Keratinocyte (primary cell): ENCODE measurements at regions not wholly inside any gene's neighbourhood (a gene's known extent, or its start where the extent isn't known, plus 50 kb on each side); places are given as distances from the start of the nearest gene placed in this dataset.

Source experiments
- DNase-seq: peaks from one replicate; pipeline ENCODE4 v3.0.0-alpha.2; 2011; ENCODE audit warnings: low read depth, missing footprints, low spot score
- FAIRE-seq: peaks from 2 replicates; lab custom pipeline; 2011; peaks lifted over from hg19 to GRCh38; lab: Jason Lieb, UNC
- H2AFZ ChIP-seq: 2 replicates; pipeline ENCODE4 v1.6.0; 2012; ENCODE audit warnings: low read length, control low read depth, inconsistent platforms; ENCODE audit not compliant: control insufficient read depth
- H3K27ac ChIP-seq: 2 replicates; pipeline ENCODE4 v1.5.1; 2011; ENCODE audit warnings: low read length; ENCODE audit not compliant: control insufficient read depth, insufficient read depth
- H3K27me3 ChIP-seq: 3 replicates; pipeline ENCODE4 v1.6.0; 2011; ENCODE audit warnings: low read length; ENCODE audit not compliant: control insufficient read depth, insufficient read depth; ENCODE audit errors: extremely low read depth
- H3K36me3 ChIP-seq, 2 experiments: 2 replicates in 1 of 2; 3 replicates in 1 of 2; pipeline ENCODE4 v1.5.1; 2011; ENCODE audit warnings: low read length in 2 of 2, mild to moderate bottlenecking in 1 of 2; ENCODE audit not compliant: control insufficient read depth in 2 of 2, insufficient read depth in 2 of 2; ENCODE audit errors: extremely low read depth in 1 of 2
- H3K4me1 ChIP-seq: 3 replicates; pipeline ENCODE4 v1.5.1; 2011; ENCODE audit warnings: low read length; ENCODE audit not compliant: control insufficient read depth, insufficient read depth; ENCODE audit errors: extremely low read depth
- H3K4me2 ChIP-seq: 3 replicates; pipeline ENCODE4 v1.6.0; 2011; ENCODE audit warnings: low read depth, low read length; ENCODE audit not compliant: control insufficient read depth, insufficient read depth; ENCODE audit errors: extremely low read depth
- H3K4me3 ChIP-seq, 3 experiments: fragments of 200-600 bp in 1 of 3; sonication (generic) in 1 of 3; 2 replicates in 2 of 3; 3 replicates in 1 of 3; pipeline ENCODE4 v1.5.1; 2011 to 2016; ENCODE audit warnings: low read length in 3 of 3, mild to moderate bottlenecking in 3 of 3, control low read depth in 2 of 3, inconsistent platforms in 1 of 3, low read depth in 1 of 3, mixed read lengths in 1 of 3, mixed run types in 1 of 3, moderate library complexity in 1 of 3; ENCODE audit not compliant: control insufficient read depth in 2 of 3, insufficient read depth in 2 of 3; ENCODE audit errors: extremely low read depth in 1 of 3
- H3K79me2 ChIP-seq: 2 replicates; pipeline ENCODE4 v1.6.0; 2012; ENCODE audit warnings: low read length; ENCODE audit not compliant: control insufficient read depth, insufficient read depth
- H3K9ac ChIP-seq: 3 replicates; pipeline ENCODE4 v1.6.0; 2011; ENCODE audit warnings: low read length; ENCODE audit not compliant: control insufficient read depth, insufficient read depth; ENCODE audit errors: extremely low read depth
- H3K9me1 ChIP-seq: 3 replicates; pipeline ENCODE4 v1.6.0; 2011; ENCODE audit warnings: low read length; ENCODE audit not compliant: control insufficient read depth, insufficient read depth; ENCODE audit errors: extremely low read depth
- H3K9me3 ChIP-seq: 2 replicates; pipeline ENCODE4 v1.5.1; 2012; ENCODE audit warnings: low read depth, low read length; ENCODE audit not compliant: control insufficient read depth
- H4K20me1 ChIP-seq: 3 replicates; pipeline ENCODE4 v1.6.0; 2011; ENCODE audit warnings: low read length; ENCODE audit not compliant: control insufficient read depth, insufficient read depth; ENCODE audit errors: extremely low read depth
- EZH2 ChIP-seq: IDR thresholded peaks from one replicate; pipeline ENCODE4 v1.6.1; 2012; ENCODE audit warnings: inconsistent platforms, mild to moderate bottlenecking, low read length, moderate library complexity
- dilution Hi-C: fragments of 300-500 bp; cut with MboI; formaldehyde crosslinking; loops from one replicate; pipeline ENCODE4 v1.7.0; 2020; ENCODE audit warnings: low sequenced_read_pairs; ENCODE audit not compliant: extremely low pct_ligation_motif_present
- TF ChIP-seq, protein P1 (sequence below), 3 experiments: IDR thresholded peaks in 1 of 3; conservative IDR thresholded peaks in 1 of 3; optimal IDR thresholded peaks in 1 of 3; 2 replicates in 2 of 3; 3 replicates in 1 of 3; pipeline versions ENCODE3 to v1.5.1; 2011; ENCODE audit warnings: low read length in 3 of 3, mild to moderate bottlenecking in 3 of 3, moderate library complexity in 2 of 3, control low read depth in 1 of 3, inconsistent platforms in 1 of 3; ENCODE audit not compliant: insufficient read depth in 2 of 3; ENCODE audit errors: extremely low read depth in 1 of 3

DNA sequence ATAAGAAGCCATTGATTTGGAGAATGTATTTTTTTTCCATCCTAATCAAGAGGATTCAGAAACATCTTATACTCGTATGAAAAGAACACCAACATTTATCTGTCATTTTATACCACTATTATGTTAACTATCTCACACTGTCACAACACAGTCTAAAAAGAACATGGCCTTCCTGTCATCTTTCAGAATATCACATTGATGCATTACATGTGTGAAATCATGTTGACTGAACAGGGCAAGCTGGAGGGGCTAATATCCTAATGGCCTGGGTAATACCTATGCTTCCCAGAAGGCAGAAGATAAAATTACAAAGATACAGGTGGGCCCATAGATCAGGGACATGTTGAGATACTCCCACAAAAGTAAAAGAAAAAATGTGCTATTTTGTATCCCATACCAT lies 611.7 kb downstream of the STIM2 start:
- Histone ChIP-seq H3K9ac (no peak overlapping the region), H2AFZ (no peak overlapping the region), H3K9me3 (no peaks in the 10 kb centered on the region), H3K4me2 (no peak overlapping the region), H3K4me1 (no peaks in the 10 kb centered on the region), H4K20me1 (no peaks in the 10 kb centered on the region), H3K79me2 (no peaks in the 10 kb centered on the region), H3K27me3 (no peaks in the 10 kb centered on the region), H3K27ac (no peak overlapping the region), H3K4me3 (no peak overlapping the region), H3K36me3 (no peaks in the 10 kb centered on the region), H3K9me1 (no peaks in the 10 kb centered on the region)
- no peak for TF ChIP-seq EZH2
- TF ChIP-seq, protein P1, sequence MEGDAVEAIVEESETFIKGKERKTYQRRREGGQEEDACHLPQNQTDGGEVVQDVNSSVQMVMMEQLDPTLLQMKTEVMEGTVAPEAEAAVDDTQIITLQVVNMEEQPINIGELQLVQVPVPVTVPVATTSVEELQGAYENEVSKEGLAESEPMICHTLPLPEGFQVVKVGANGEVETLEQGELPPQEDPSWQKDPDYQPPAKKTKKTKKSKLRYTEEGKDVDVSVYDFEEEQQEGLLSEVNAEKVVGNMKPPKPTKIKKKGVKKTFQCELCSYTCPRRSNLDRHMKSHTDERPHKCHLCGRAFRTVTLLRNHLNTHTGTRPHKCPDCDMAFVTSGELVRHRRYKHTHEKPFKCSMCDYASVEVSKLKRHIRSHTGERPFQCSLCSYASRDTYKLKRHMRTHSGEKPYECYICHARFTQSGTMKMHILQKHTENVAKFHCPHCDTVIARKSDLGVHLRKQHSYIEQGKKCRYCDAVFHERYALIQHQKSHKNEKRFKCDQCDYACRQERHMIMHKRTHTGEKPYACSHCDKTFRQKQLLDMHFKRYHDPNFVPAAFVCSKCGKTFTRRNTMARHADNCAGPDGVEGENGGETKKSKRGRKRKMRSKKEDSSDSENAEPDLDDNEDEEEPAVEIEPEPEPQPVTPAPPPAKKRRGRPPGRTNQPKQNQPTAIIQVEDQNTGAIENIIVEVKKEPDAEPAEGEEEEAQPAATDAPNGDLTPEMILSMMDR (optimal IDR thresholded peaks at IDR 0.05 in 1 of 3, IDR thresholded peaks at IDR 0.05 in 1 of 3, conservative IDR thresholded peaks at IDR 0.05 in 1 of 3; ENCODE audit: extremely low read depth in 1 of 3, insufficient read depth in 2 of 3, low read length in 3 of 3), result no peak
- no peak for DNase-seq
- dilution Hi-C loops, result no loop called here
- FAIRE-seq, result no peak

DNA sequence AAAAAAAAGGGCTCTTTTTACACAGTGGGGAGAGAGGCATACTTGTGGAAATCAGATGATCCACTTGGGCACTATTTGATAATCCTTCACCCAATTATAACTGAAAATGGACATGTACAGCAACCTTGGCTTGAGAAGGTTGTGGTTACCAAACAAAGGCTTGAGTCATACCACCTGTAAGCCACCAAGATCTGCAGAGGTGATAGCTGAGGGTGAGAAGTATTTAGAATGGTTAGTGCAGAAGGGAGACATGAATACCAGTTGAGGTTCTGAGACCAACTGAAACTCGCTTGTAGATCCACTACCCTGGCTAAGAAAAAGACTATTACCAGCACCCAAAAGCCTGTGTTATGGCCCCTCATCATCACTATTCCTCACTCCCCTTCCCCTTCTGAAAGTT lies 614.0 kb downstream of the STIM2 start:
- no peak for FAIRE-seq
- no peak for TF ChIP-seq EZH2
- TF ChIP-seq, protein P1 (optimal IDR thresholded peaks at IDR 0.05 in 1 of 3, IDR thresholded peaks at IDR 0.05 in 1 of 3, conservative IDR thresholded peaks at IDR 0.05 in 1 of 3; ENCODE audit: extremely low read depth in 1 of 3, insufficient read depth in 2 of 3, low read length in 3 of 3), result no peak
- DNase-seq, result no peak

More for the DNA sequence above, 614.0 kb downstream of the STIM2 start:
- no peaks in the 10 kb centered on the region for H3K36me3 ChIP-seq
- no peaks in the 10 kb centered on the region for H3K4me1 ChIP-seq
- no peaks in the 10 kb centered on the region for H4K20me1 ChIP-seq
- H3K9me3 ChIP-seq, result no peaks in the 10 kb centered on the region
- no peaks in the 10 kb centered on the region for H3K9me1 ChIP-seq
- H3K27me3 ChIP-seq, result no peaks in the 10 kb centered on the region
- no peak overlapping the region for H3K27ac ChIP-seq
- no peak overlapping the region for H3K9ac ChIP-seq
- dilution Hi-C loops, result no loop called here
- no peak overlapping the region for H3K4me3 ChIP-seq
- H2AFZ ChIP-seq, result no peak overlapping the region
- H3K4me2 ChIP-seq, result no peak overlapping the region
- no peaks in the 10 kb centered on the region for H3K79me2 ChIP-seq
